Stimulated activated naive B cell treated with anti-CD40 and anti-IgM and Interleukin-4, amounts not matched to agents 10 μg/mL and 1 μg/mL and 100 μg/mL, for 72 hours (primary cell): ENCODE measurements at regions not wholly inside any gene's neighbourhood (a gene's known extent, or its start where the extent isn't known, plus 50 kb on each side); places are given as distances from the start of the nearest gene placed in this dataset.
A peak's percentile ranks its signal among the peaks of the same experiment; 100 is the strongest.

Experiments used
- ATAC-seq, 2 donors: fragments of 150-1000 bp; cut with Tn5 transposase; replicated peaks; 2 replicates each; pipeline ENCODE4 v1.10.0; 2021; ENCODE audit warnings: moderate library complexity in 1 of 2
- DNase-seq: peaks from one replicate; pipeline ENCODE4 v3.0.0; 2021
- H3K27ac Mint-ChIP-seq: one replicate; pipeline ENCODE4 v1.8.0; 2022; ENCODE audit warnings: mild to moderate bottlenecking, mixed read lengths
- H3K27me3 Mint-ChIP-seq, 2 donors: one replicate each; pipeline ENCODE4 v1.8.0; 2022; ENCODE audit warnings: mixed read lengths in 2 of 2
- H3K36me3 Mint-ChIP-seq, 2 donors: one replicate each; pipeline ENCODE4 v1.8.0; 2022; ENCODE audit warnings: mixed read lengths in 2 of 2, mild to moderate bottlenecking in 1 of 2
- H3K4me1 Mint-ChIP-seq, 2 donors: one replicate each; pipeline ENCODE4 v1.8.0; 2022; ENCODE audit warnings: mixed read lengths in 2 of 2, mild to moderate bottlenecking in 1 of 2
- H3K4me3 Mint-ChIP-seq, 2 donors: one replicate each; pipeline ENCODE4 v1.8.0; 2022; ENCODE audit warnings: mild to moderate bottlenecking in 2 of 2, mixed read lengths in 2 of 2, moderate library complexity in 1 of 2
- H3K9me3 Mint-ChIP-seq, 2 donors: one replicate each; pipeline ENCODE4 v1.8.0; 2022; ENCODE audit warnings: mixed read lengths in 2 of 2, mild to moderate bottlenecking in 1 of 2

- Mint-ChIP-seq H3K4me3 (no peak overlapping the region), H3K4me1 (peaks cover 60 to 73% of the 10 kb centered on the region in 2 donors)
- ATAC-seq: no peak
These were observed 52.1 kb upstream of the SNX9 start for GRCh38 chr6:157770946-157771345.

GRCh38 chr6:157772820-157773219 is 50.2 kb upstream of the SNX9 start:
- Mint-ChIP-seq H3K4me3 (no peak overlapping the region), H3K4me1 (peaks cover 46 to 54% of the 10 kb centered on the region in 2 donors), H3K9me3 (peaks cover 5 to 15% of the 10 kb centered on the region in 2 donors), H3K27ac (peak overlapping the region; percentile 7), H3K27me3 (peaks cover 0 to 8% of the 10 kb centered on the region in 2 donors), H3K36me3 (peaks cover 1 to 22% of the 10 kb centered on the region in 2 donors)
- ATAC-seq: no peak
- no peak for DNase-seq

More at GRCh38 chr6:157770946-157771345, 52.1 kb upstream of the SNX9 start:
- peaks cover 1 to 17% of the 10 kb centered on the region in 2 donors for H3K36me3 Mint-ChIP-seq
- no peak overlapping the region for H3K27ac Mint-ChIP-seq
- H3K27me3 Mint-ChIP-seq: peaks cover 0 to 8% of the 10 kb centered on the region in 2 donors
- peaks cover 5 to 9% of the 10 kb centered on the region in 2 donors for H3K9me3 Mint-ChIP-seq
- DNase-seq: no peak
